BJ (cell line): ENCODE measurements at regions not wholly inside any gene's neighbourhood (a gene's known extent, or its start where the extent isn't known, plus 50 kb on each side); places are given as distances from the start of the nearest gene placed in this dataset.

Experiments used
- CTCF ChIA-PET: fragments of 350-600 bp; formaldehyde crosslinking; extraction: SDS; loops from one replicate; lab custom pipeline; 2021; ENCODE audit warnings: antibody characterized with exemption, inconsistent platforms; lab: Yijun Ruan, JAX
- POLR2A ChIA-PET: fragments of 300-600 bp; sonication (Branson Sonifier 250); formaldehyde crosslinking; extraction: SDS; loops from one replicate; lab custom pipeline; 2021; ENCODE audit warnings: antibody characterized with exemption; lab: Charles Lee
- DNase-seq: peaks from one replicate; pipeline ENCODE4 v3.0.0-alpha.2; 2011; ENCODE audit warnings: low read depth
- H3K27me3 ChIP-seq: 2 replicates; pipeline ENCODE4 v1.6.0; 2011; ENCODE audit warnings: low read length; ENCODE audit not compliant: control insufficient read depth, insufficient read depth
- H3K36me3 ChIP-seq: 2 replicates; pipeline ENCODE4 v1.5.1; 2011; ENCODE audit warnings: low read length; ENCODE audit not compliant: control insufficient read depth, insufficient read depth
- H3K4me3 ChIP-seq: 2 replicates; pipeline ENCODE4 v1.5.1; 2011; ENCODE audit warnings: low read depth, mild to moderate bottlenecking, control low read depth, low read length
- CTCF ChIP-seq: IDR thresholded peaks from 2 replicates; pipeline ENCODE4 v1.5.1; 2011; ENCODE audit warnings: low read depth, mild to moderate bottlenecking, control low read depth, inconsistent platforms, low read length, moderate library complexity; ENCODE audit not compliant: insufficient read depth

- CTCF ChIA-PET: interaction anchor here (1.1 to 1.6 kb wide), 5 partner anchors 9 to 49 kb away, joined by 3 to 6 read pairs (median 4); no protein-coding TSS in a partner anchor
- Histone ChIP-seq H3K27me3 (no peaks in the 10 kb centered on the region), H3K4me3 (no peak overlapping the region), H3K36me3 (no peaks in the 10 kb centered on the region)
- DNase-seq: no peak
- TF ChIP-seq CTCF: 0 out of 2 replicates have a peak, but pooled peaks have one; percentile 16
- POLR2A ChIA-PET: no interaction called here
Measured at GRCh38 chr1:163747855-163748254, 426.1 kb downstream of the NUF2 start.

- DNase-seq: no peak
- no peak overlapping the region for H3K4me3 ChIP-seq
- TF ChIP-seq CTCF: no peak
- H3K27me3 ChIP-seq: no peaks in the 10 kb centered on the region
- CTCF ChIA-PET: interaction anchor here (1.7 kb wide), 1 partner anchor 13 kb away, joined by 4 read pairs; no protein-coding TSS in a partner anchor
- POLR2A ChIA-PET: interaction anchor here (0.7 kb wide), 1 partner anchor 12 kb away, joined by 3 read pairs; no protein-coding TSS in a partner anchor
- no peaks in the 10 kb centered on the region for H3K36me3 ChIP-seq
Measured at GRCh38 chr1:163758977-163759670, 437.4 kb downstream of the NUF2 start.

GRCh38 chr1:163761898-163762297 lies 440.1 kb downstream of the NUF2 start:
- no peak for TF ChIP-seq CTCF

DNA sequence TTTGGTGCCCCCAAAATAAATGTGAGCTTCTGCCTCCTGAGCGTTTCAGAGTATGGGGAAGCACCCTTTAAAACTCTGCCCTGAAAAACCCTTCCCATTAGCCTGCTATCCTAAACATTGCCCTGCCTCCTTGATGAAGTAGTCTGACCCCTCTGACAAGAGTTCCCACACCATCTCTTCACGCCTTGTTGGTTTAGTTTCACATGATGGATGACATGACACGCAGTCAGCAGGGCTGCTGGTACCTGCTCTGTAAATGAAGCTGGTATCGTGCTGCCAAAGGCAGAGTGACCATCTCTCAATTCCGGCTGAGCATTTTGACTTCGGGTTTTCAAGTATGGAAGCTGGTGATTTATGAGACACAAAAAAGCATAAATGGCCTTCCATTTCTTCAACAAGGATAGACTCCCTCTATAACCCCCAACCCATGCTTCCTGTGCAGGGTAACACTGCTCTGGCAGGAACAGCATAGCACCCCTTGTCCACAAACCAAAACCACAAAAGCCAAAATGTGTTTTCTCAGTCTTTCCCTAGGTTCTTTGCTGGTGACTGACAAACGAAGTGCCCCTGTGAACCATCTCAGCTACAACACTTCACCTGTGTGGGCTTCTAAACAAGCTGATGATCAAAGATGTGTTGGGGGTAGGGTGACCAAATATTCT lies 444.6 kb downstream of the NUF2 start:
- no peaks in the 10 kb centered on the region for H3K27me3 ChIP-seq

More at GRCh38 chr1:163761898-163762297, 440.1 kb downstream of the NUF2 start:
- Histone ChIP-seq H3K4me3 (no peak overlapping the region), H3K27me3 (no peaks in the 10 kb centered on the region), H3K36me3 (no peaks in the 10 kb centered on the region)
- DNase-seq: no peak
- CTCF ChIA-PET: no interaction called here
- POLR2A ChIA-PET: no interaction called here

More for the DNA sequence above, 444.6 kb downstream of the NUF2 start:
- TF ChIP-seq CTCF: no peak
- CTCF ChIA-PET: no interaction called here
- H3K4me3 ChIP-seq: no peak overlapping the region
- no peaks in the 10 kb centered on the region for H3K36me3 ChIP-seq
- POLR2A ChIA-PET: no interaction called here
- no peak for DNase-seq
